Glutamatergic neuron (in vitro differentiated cells): ENCODE measurements at regions not wholly inside any gene's neighbourhood (a gene's known extent, or its start where the extent isn't known, plus 50 kb on each side); places are given as distances from the start of the nearest gene placed in this dataset.
A peak's percentile ranks its signal among the peaks of the same experiment; 100 is the strongest.

Experiments used
- DNase-seq: peaks from one replicate; pipeline ENCODE4 v3.0.0; 2022
- H3K27ac Mint-ChIP-seq: one replicate; pipeline ENCODE4 v1.8.0; 2020; ENCODE audit warnings: mild to moderate bottlenecking, mixed read lengths, inconsistent platforms; ENCODE audit not compliant: unreplicated experiment
- H3K27me3 Mint-ChIP-seq: one replicate; pipeline ENCODE4 v1.8.0; 2020; ENCODE audit warnings: mild to moderate bottlenecking, moderate library complexity, mixed read lengths, inconsistent platforms; ENCODE audit not compliant: unreplicated experiment
- H3K36me3 Mint-ChIP-seq: one replicate; pipeline ENCODE4 v1.8.0; 2020; ENCODE audit warnings: mild to moderate bottlenecking, mixed read lengths, inconsistent platforms; ENCODE audit not compliant: unreplicated experiment
- H3K4me1 Mint-ChIP-seq: one replicate; pipeline ENCODE4 v1.8.0; 2020; ENCODE audit warnings: mild to moderate bottlenecking, low read depth, mixed read lengths, inconsistent platforms; ENCODE audit not compliant: unreplicated experiment
- H3K4me3 Mint-ChIP-seq: one replicate; pipeline ENCODE4 v1.8.0; 2020; ENCODE audit warnings: mild to moderate bottlenecking, mixed read lengths, inconsistent platforms; ENCODE audit not compliant: unreplicated experiment
- H3K9me3 Mint-ChIP-seq: one replicate; pipeline ENCODE4 v1.8.0; 2020; ENCODE audit warnings: mild to moderate bottlenecking, moderate library complexity, mixed read lengths, inconsistent platforms; ENCODE audit not compliant: unreplicated experiment
- TF ChIP-seq, protein P1 (sequence below): fragments of 200-600 bp; sonication (generic); IDR thresholded peaks from one replicate; pipeline ENCODE4 v1.5.0; 2021; ENCODE audit not compliant: partially characterized antibody, unreplicated experiment

DNA sequence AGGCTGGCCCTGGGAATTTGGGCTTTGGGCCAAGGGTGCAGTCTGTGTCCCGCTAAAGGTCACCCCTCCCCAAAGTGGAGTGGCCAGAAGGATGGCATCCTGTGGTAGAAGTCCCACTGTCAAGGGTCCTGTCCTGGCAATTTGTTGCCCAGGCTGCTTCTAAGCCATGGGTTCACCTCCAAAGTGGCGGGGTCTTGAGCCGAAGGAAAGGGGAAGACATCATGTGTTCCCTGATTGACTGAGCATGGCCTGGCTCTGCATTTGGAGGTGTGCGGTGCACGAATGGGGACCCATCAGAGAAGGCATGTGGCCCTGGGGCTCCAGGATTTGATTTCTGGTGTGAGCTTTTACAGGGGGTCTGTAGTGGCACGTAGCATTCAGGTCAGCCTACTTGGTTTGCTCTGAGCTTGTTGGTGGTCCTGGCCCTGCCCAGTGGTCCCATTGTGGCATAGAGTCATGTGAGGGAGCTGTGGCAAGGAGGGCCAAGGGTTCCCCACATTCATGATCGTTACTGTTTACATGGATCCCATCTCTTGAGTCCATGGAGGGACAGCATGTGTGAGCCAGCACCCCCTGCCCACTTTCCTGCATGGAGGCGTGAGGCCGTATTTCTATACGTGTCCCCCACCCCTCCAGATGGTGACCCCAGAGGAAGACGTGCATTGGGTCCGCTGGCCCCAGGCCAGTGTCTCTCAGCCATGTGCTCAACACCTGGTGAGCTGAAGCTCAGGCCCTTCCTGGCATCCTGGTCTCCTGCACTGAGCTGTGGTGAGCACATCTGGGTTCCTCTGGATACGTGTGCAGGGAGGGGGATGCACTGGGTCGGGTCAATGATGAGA is 225.1 kb downstream of the SNRPN start:
- TF ChIP-seq, protein P1, sequence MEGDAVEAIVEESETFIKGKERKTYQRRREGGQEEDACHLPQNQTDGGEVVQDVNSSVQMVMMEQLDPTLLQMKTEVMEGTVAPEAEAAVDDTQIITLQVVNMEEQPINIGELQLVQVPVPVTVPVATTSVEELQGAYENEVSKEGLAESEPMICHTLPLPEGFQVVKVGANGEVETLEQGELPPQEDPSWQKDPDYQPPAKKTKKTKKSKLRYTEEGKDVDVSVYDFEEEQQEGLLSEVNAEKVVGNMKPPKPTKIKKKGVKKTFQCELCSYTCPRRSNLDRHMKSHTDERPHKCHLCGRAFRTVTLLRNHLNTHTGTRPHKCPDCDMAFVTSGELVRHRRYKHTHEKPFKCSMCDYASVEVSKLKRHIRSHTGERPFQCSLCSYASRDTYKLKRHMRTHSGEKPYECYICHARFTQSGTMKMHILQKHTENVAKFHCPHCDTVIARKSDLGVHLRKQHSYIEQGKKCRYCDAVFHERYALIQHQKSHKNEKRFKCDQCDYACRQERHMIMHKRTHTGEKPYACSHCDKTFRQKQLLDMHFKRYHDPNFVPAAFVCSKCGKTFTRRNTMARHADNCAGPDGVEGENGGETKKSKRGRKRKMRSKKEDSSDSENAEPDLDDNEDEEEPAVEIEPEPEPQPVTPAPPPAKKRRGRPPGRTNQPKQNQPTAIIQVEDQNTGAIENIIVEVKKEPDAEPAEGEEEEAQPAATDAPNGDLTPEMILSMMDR, result no peak
- Mint-ChIP-seq H3K36me3 (peaks cover 2% of the 10 kb centered on the region), H3K9me3 (peaks cover 11% of the 10 kb centered on the region), H3K4me1 (no peaks in the 10 kb centered on the region), H3K27me3 (peaks cover 5% of the 10 kb centered on the region), H3K4me3 (no peak overlapping the region), H3K27ac (no peak overlapping the region)
- peak; percentile 3 for DNase-seq

DNA sequence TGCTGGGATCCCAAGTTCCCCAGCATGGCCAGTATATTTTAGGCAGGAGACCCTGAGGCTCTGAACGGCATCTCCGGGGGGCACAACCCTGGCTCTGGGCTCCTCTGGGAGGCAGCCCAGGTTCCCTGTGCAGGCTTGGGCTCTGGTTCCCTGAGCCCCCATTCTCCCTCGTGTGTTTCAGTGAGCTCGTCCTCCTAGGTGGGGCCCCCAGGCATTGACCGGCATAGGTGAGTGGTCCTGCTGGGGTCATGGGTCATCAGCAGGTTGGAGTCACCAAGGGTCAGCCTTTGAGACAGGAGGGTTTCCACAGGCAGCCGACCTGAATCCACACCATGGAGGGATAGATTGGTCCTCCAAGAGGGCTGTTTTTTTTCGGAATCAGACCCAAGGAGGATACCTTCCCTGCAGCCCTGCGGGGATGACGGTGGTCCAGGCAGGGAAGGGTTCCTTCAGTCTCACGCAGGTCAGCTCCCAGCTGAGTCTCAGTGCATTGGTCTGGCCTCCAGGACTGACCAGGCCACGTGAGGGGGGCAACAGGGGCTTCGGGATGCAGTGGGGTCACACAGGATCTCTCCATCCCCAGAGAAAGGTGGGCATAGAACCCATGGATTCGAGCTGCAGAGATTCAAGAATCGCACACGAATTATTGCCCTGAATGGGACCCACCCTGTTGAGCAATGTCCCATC is 226.0 kb downstream of the SNRPN start:
- TF ChIP-seq, protein P1, result no peak

DNA sequence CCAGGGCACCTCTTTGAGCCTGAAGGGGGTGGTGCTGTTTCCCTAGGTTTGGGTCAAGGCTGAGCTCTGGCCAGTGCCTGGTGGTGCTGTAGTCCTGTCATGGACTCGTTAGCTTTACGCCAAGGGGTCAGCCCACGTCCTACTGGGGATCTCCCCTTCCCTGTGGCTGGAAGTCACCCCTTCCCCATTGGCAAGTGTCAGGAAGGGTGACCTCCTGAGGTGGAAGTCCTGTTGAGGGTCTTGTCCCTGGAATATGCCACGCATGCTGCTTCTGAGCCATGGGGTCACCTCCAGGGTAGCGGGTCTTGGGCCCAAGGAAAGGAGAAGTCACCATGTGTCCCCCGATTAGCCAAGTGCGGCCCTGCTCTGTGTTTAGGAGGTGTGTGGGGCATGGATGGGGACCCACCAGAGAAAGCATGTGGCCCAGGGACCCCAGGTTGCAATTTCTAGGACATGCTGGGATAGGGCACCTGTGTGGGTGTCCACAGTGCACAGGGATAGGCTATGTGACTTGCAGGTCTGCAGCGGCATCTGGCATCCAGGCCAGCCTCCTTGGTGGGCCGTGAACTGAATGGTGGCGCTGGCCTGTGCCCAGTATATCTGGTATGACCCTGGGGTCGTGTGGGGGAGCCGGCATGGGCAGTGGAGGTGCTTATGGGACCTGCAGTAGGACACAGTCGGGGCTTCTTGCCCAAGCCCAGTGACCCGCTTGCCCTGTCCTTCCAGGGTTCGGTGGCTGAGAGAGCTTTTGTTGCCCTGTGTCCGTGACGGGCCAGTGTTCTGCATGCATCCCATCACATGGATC is 226.7 kb downstream of the SNRPN start:
- Mint-ChIP-seq H3K9me3 (peaks cover 17% of the 10 kb centered on the region), H3K4me3 (no peak overlapping the region), H3K27me3 (peaks cover 5% of the 10 kb centered on the region), H3K4me1 (no peaks in the 10 kb centered on the region), H3K36me3 (peaks cover 6% of the 10 kb centered on the region), H3K27ac (no peak overlapping the region)
- TF ChIP-seq, protein P1, result no peak
- DNase-seq, result peak; percentile 2

More for the DNA sequence above, 226.0 kb downstream of the SNRPN start:
- Mint-ChIP-seq H3K4me3 (no peak overlapping the region), H3K27ac (no peak overlapping the region), H3K36me3 (peaks cover 4% of the 10 kb centered on the region), H3K9me3 (peaks cover 17% of the 10 kb centered on the region), H3K4me1 (no peaks in the 10 kb centered on the region), H3K27me3 (peaks cover 5% of the 10 kb centered on the region)
- DNase-seq, result peak; percentile 2

DNA sequence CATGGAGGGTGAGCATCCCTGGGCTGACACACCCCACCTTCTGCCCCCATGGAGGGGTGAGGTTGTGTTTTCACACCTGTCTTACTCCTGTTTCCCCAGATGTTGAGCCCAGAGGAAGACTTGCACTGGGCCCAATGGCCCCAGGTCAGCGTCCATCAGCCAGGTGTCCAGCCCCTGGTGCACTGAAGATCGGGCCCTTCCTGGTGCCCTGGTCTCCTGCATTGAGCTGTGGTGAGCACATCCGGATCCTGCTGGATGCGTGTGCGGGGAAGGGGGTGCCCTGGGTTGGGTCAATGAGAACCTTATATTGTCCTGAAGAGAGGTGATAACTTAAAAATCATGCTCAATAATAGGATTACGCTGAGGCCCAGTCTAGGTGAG is 227.3 kb downstream of the SNRPN start:
- DNase-seq, result no peak
- Mint-ChIP-seq H3K9me3 (peaks cover 20% of the 10 kb centered on the region), H3K27me3 (peaks cover 5% of the 10 kb centered on the region), H3K4me1 (no peaks in the 10 kb centered on the region), H3K4me3 (no peak overlapping the region), H3K36me3 (peaks cover 6% of the 10 kb centered on the region), H3K27ac (no peak overlapping the region)
- TF ChIP-seq, protein P1, result no peak
